HPDE6-E6E7 (cell line): ENCODE measurements at regions not wholly inside any gene's neighbourhood (a gene's known extent, or its start where the extent isn't known, plus 50 kb on each side); places are given as distances from the start of the nearest gene placed in this dataset.
"Not testable (repeated sequence)": the region's sequence is repeated elsewhere in the genome, so short reads cannot be mapped to it uniquely, and the experiment has no call there.

ENCODE experiments used
- DNase-seq: peaks from one replicate; pipeline ENCODE4 v3.0.0; 2011; ENCODE audit warnings: missing footprints; ENCODE audit errors: extremely low spot score

GRCh38 chr1:194707074-194707473 is 1520.7 kb upstream of the B3GALT2 start:
- no peak for DNase-seq

DNA sequence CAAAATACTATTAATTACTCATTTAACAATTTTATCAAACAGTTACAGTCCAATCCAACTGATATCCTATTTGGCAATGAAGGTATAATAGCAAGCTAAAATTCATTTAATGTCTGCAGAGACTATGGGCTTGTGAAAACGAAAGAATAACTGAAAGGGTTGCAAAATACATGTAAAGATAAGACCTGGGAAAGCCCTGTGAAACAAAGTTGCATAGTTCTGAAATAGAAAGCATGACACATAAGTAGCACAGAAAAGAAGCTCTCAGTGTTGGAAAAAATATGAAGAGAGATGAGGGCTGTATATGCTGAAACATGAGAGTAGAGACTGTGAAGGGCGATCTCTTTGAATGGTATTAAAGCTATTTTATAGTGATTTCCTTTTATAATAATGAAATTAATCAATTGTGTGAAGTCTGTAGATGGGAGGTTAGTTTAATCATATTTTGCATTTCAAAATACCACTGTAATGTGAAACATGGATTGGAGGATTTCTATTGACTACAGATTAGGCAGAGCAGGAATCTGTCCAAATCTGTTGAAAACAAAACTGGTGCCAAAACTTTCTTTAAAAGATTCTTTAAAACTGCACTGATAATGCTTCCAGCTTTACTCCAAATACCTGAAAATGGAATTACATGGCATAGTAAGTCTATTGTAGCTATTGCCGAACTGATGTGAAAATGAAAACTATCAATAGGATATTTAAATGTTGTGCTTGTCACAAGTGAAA is 1518.9 kb upstream of the B3GALT2 start:
- no peak for DNase-seq

GRCh38 chr1:194698908-194699318 is 1512.5 kb upstream of the B3GALT2 start:
- DNase-seq, result no peak

GRCh38 chr1:194693244-194693643 is 1506.8 kb upstream of the B3GALT2 start:
- no peak for DNase-seq

DNA sequence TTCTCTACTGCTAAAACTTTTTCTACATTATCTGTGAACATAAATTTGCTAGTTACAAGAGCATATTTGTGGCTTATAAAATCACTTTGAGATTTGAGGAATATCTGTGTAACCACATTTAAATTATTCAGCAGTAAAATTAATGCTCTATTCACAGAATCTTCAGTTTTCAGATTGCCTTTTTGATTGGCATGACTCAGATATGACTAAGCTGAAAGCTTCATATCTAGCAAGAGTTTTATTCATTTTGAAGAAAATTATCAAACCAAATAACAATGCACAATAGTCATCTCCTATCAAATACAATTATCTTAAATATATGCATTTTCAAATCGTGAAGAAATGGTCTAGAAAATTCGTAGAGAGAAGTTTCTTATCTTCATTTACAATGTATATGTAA is 1498.2 kb upstream of the B3GALT2 start:
- DNase-seq, result no peak

DNA sequence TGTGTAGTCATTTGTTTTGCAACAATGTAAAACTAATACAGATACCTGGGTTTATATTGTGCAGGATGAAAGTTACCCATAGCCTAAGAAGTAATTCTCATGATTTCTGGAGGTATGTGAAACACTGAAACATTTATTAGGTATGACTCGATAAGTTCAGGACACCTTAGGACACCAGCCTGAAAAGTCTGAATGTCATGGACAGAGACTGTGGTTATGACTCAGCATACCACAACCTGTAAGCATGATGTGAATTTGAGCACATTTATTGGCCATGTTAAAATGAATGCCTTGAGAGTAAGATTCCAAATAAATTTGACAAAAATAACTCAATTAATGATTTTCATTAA is 1471.7 kb upstream of the B3GALT2 start:
- DNase-seq, result peak; percentile 22

DNA sequence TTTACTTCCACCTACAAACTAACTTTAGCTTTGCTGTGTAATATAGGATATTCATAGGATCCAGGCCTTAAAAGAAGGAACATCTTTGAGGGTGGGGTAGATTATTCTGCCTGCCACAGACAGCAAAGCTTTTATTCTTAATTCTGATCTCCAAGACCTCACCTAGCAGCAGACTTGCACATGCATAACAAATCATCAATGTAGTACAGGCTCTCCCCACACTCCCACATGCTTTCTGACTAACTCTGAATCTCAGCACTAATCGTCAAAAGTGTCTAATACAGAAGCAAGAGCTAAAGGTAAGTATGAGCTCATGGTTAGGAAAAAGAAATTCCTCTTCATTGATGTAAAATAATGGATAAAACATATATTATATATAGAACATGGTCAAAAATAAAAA is 1468.5 kb upstream of the B3GALT2 start:
- DNase-seq, result no peak

GRCh38 chr1:194653385-194653784 is 1467.0 kb upstream of the B3GALT2 start:
- no peak for DNase-seq

DNA sequence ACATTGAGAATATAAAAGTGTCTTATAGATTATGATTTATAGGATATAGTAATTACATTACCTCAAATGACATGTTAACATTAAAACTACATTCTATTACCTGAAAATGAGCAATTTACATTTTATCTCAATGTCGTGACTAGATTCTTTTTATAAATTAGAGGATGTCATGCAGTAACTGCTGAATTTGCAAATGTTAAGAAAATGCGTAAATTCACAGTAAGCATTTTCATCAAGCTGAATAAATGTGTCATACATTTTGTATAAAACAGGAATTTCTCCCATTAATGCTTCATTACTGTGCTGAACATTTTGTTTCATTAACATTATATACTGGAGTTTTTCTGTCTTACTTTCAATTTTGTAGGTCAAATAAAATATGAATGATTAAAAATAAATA is 1460.7 kb upstream of the B3GALT2 start:
- no peak for DNase-seq

DNA sequence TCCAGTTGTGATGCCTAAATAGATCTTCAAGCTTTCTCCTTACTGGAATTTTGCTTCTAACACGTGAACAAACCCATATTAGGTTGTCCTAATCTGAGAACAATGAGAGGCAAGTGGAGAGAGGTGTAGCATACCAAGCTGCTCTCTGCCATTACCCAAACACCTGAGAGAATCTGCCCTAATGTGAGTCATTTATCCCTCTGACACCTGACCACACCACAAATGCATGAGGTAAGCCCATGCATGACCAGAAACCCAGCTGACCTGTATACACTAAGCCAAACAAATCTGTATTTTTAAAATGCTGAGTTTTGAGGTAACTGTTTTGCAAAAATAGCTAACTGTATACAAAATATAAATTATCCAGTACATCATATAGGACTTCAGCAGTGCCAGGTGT is 1458.1 kb upstream of the B3GALT2 start:
- peak; percentile 4 for DNase-seq

GRCh38 chr1:194640322-194640721 is 1453.9 kb upstream of the B3GALT2 start:
- DNase-seq, result no peak

DNA sequence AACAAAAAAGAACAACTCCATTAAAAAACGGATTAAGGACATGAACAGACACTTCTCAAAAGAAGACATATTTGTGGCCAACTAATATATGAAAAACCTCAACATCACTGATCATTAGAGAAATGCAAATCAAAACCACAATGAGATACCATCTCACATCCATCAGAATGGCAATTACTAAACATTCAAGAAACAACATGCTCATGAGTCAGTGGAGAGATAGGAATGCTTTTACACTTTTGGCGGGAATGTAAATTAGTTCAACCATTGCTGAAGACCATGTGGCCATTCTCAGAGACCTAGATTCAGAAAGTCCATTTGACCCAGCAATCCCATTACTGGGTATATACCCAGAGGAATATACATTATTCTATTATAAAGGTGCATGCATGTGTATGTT is 1442.6 kb upstream of the B3GALT2 start:
- no peak for DNase-seq

GRCh38 chr1:194624833-194625232 is 1438.4 kb upstream of the B3GALT2 start:
- no peak for DNase-seq

DNA sequence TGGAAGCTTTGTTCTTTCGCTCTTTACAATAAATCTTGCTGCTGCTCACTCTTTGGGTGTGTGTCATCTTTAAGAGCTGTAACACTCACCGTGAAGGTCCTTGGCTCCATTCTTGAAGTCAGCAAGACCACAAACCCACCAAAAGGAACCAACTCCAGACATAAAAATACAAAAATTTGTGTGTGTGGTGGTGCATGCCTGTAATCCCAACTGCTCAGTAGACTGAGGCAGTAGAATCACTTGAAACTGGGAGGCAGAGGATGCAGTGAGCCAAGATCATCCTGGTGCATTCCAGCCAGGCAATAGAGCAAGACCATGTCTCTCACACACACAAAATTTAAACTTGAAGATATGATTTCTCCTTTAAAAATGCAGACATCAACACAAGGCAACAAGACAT is 1431.7 kb upstream of the B3GALT2 start:
- no peak for DNase-seq

GRCh38 chr1:194617272-194617671 is 1430.9 kb upstream of the B3GALT2 start:
- not testable (repeated sequence) for DNase-seq

GRCh38 chr1:194616835-194617234 is 1430.4 kb upstream of the B3GALT2 start:
- no peak for DNase-seq

- DNase-seq, result no peak
These were observed 1415.8 kb upstream of the B3GALT2 start for GRCh38 chr1:194602184-194602583.

GRCh38 chr1:194600716-194601115 is 1414.3 kb upstream of the B3GALT2 start:
- no peak for DNase-seq

- no peak for DNase-seq
These were observed 1411.7 kb upstream of the B3GALT2 start for GRCh38 chr1:194598098-194598497.

DNA sequence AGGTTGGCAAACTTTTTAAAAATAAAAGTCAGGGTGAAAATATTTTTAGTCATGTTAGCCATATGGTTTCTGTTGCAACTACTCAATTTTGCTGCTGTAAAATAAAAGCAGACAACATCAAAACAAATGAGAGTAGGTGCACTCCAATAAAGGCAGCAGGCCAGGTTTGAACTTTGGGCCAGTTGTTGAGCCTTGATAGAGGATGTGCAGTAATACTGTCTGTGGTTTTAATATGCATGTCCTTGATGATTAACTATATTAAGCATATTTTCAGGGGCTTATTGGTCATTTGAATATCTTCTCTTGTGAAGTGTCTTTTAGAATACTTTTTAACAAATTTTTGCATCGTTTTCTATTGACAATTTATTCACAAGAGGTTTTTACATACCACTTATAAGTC is 1399.9 kb upstream of the B3GALT2 start:
- DNase-seq, result no peak

DNA sequence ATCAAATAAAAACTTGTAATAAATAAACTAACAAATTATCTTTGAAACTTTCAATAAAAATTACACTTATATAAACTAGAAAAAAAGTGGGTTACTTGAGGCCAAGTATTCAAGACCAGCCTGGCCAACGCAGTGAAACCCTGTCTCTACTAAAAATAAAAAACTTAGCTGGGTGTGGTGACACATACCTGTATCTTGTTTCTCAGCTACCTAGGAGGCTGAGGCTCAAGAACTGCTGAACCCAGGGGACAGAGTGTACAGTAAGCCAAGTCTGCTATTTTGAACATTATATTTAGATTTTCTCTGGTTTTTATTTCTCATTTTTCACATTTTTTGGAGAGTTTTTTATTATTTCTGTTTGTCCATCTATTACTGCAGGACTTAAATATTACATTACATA is 1397.6 kb upstream of the B3GALT2 start:
- no peak for DNase-seq

- DNase-seq, result no peak
These were observed 1384.1 kb upstream of the B3GALT2 start for GRCh38 chr1:194570476-194570875.

- DNase-seq, result no peak
These were observed 1382.2 kb upstream of the B3GALT2 start for GRCh38 chr1:194568610-194569009.

- DNase-seq, result no peak
These were observed 1361.7 kb upstream of the B3GALT2 start for GRCh38 chr1:194548071-194548470.
